Kidney capillary endothelial cell (primary cell): ENCODE measurements at regions not wholly inside any gene's neighbourhood (a gene's known extent, or its start where the extent isn't known, plus 50 kb on each side); places are given as distances from the start of the nearest gene placed in this dataset.

ENCODE experiments used
- DNase-seq: peaks from one replicate; pipeline ENCODE4 v3.0.0-alpha.2; 2018; ENCODE audit warnings: low spot score

DNA sequence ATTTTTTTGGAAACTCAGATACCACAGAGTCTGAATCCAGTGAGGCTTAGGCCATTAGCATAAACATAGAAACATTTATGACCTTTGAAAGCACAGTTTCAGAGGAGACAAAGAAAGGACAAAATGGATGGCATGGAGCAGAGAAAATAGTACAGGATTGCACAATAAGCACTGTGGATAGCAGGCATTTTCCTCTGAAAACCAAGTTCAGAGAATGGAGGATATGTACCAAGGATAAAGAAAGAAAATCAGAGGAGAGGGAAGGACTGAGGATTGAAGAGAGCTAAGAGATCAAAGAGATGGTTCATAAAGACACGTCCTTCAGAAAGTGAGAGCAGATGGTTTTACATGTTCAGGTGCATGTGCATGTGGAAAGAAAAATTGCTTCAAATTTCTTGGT, 707.2 kb upstream of the CELF2 start:
- DNase-seq, result no peak

DNA sequence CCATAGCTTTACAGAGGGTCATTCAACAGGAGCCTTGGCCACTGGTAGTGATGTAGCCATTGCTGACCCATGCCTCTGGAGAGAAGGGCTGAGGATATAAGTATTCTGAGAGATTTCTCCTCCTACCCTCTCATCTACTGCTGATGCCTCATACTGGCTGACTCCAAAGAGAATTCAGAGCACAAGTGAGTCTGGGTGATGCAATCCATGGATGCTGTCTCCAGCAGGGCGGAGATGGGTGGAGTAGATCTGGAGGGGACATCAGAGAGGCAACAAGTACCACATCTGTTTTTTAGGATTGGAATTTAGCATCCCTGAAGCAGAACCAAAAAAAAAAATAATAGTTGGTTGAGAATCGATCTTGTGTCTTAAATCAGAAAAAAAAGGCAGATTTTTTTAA, 705.7 kb upstream of the CELF2 start:
- no peak for DNase-seq

GRCh38 chr10:10313149-10313835, 704.4 kb upstream of the CELF2 start:
- DNase-seq, result no peak

DNA sequence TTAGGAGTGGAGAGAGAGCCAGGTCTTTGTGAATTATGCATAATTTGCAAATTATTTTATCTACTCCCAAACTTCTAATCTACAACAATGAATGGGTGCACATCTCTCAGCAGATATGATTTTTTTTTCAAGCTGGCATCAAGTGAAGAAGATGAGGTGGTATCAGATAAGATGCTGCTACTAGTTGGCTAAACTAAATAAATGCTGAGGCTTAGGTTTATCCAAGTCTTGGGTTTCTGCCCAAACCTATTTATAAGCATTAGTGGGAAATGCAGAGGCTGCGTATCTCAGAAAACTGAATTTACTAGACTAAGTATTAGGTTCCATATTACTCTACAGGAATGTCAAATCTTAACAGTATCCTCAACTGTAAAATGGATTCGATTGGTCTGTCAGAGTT, 703.0 kb upstream of the CELF2 start:
- DNase-seq, result no peak

- DNase-seq, result no peak
Observed at GRCh38 chr10:10315989-10316388, 701.7 kb upstream of the CELF2 start.

GRCh38 chr10:10317151-10317550, 700.5 kb upstream of the CELF2 start:
- DNase-seq, result no peak

DNA sequence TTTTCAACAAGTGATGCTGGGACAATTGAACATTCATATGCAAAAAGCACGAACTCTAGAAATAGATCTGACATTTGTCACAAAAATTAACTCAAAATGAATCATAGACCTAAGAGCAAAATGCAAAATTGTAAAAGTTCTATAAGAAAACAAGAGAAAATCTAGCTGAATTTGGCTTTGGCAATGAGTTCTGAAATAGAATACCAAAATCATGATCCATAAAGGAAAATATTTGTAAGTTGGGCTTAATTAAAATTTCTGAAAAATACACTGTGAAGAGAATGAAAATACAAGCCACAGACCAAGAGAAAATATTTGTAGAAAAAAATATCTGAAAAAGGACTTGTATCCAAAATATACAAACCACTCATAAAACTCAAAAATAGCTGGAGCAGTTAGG, 698.8 kb upstream of the CELF2 start:
- DNase-seq, result no peak

- no peak for DNase-seq
Observed at GRCh38 chr10:10320956-10321355, 696.7 kb upstream of the CELF2 start.

- no peak for DNase-seq
Observed at GRCh38 chr10:10326116-10326515, 691.6 kb upstream of the CELF2 start.

- no peak for DNase-seq
Observed at GRCh38 chr10:10327934-10328333, 689.7 kb upstream of the CELF2 start.

- no peak for DNase-seq
Observed at GRCh38 chr10:10330418-10330817, 687.3 kb upstream of the CELF2 start.

GRCh38 chr10:10332786-10333185, 684.9 kb upstream of the CELF2 start:
- DNase-seq, result no peak

DNA sequence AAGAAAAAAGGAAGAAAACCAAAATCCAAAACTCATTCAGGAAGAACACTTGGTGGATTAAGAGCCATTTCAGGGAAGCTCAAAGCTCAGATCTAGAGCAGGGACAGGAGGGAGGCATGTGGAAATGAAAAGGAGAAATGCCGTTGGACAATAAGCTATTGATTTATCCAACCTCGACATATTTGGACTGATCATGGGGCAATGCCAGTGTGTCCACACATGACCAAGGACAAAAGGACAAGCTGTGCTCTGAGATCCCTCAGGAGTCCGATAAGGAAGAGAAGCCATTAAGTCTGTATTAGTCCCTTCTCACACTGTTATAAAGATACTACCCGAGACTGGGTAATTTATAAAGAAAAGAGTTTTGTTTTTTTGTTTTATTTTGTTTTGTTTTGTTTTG, 684.0 kb upstream of the CELF2 start:
- no peak for DNase-seq

DNA sequence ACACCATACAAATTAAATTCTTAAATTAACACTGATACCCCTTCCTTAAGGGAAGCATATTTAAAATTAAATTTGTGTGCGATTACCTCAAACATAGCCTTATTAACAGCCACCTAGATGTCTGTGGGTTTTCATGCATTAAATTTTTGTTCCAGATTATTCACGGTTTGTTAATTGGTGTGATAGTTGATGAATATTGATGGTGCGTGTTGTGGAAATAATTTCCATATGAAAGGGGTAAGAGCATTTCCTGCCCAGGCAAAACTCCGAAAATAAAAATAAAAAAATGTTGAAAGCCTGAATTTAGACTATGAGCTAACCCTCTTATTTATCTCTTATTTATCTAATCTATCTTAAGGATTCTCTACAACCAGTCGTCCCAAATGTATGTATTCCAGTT, 679.3 kb upstream of the CELF2 start:
- no peak for DNase-seq

- no peak for DNase-seq
Observed at GRCh38 chr10:10346390-10347150, 671.1 kb upstream of the CELF2 start.

GRCh38 chr10:10350050-10350449, 667.6 kb upstream of the CELF2 start:
- DNase-seq, result no peak

DNA sequence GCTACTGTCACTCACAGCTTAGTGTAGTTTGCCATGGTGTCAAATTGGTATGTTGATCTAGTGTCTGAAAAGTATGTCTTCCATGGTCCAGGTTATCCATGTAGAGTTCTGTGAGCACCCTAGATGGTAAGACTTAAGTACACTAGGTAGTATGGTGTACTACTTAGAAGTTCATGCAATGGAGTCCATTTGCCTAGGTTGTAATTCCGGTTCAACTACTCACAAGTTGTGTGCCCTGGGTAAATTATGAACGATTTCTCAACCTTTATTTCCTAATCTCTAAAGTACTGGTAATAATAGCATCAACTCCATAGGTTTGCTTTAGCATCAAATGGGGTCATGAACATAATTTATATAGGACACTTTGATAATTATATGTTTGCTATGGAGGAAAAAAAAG, 666.2 kb upstream of the CELF2 start:
- DNase-seq, result no peak

- DNase-seq, result no peak
Observed at GRCh38 chr10:10353326-10353868, 664.3 kb upstream of the CELF2 start.

DNA sequence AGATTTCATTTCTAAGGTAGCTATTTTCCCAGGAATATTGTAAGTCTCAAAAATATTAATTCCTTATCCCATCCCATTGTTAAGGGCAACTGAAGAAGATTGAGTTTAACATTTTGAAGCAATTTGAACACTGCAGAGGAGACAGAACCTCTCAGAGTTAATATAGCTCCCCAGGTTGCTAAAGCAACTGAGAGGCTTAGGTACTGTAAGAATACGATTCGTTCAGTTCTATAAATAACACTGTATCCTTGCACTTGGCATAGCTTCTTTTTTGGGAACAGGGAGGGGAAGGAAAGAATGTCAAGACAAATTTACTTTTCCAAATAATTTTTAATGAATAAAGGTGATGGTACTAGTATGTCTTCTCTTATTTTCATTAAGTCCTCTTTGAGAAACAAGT, 658.4 kb upstream of the CELF2 start:
- DNase-seq, result no peak

GRCh38 chr10:10361301-10361885, 656.3 kb upstream of the CELF2 start:
- DNase-seq, result no peak

GRCh38 chr10:10362800-10363199, 654.9 kb upstream of the CELF2 start:
- DNase-seq, result no peak

DNA sequence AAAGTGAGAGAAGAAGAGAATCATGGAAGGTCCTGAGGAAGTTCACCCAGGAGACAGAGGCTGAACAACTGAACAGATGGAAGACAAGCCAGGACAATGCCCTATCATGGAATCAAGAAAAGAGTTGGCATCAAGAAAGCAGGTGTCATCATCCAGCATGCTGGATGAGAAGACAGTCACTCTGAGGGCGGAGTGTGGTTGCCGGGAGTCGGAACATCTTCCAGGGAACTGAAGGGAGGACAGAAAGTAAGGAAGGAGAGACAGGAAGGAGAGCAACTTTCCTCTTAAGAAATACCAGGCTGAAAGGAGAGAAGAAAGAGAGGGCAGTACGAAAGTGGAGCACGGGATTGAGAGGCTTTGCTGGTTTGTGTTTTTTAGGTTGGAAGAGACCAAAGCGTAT, 654.5 kb upstream of the CELF2 start:
- DNase-seq, result no peak

DNA sequence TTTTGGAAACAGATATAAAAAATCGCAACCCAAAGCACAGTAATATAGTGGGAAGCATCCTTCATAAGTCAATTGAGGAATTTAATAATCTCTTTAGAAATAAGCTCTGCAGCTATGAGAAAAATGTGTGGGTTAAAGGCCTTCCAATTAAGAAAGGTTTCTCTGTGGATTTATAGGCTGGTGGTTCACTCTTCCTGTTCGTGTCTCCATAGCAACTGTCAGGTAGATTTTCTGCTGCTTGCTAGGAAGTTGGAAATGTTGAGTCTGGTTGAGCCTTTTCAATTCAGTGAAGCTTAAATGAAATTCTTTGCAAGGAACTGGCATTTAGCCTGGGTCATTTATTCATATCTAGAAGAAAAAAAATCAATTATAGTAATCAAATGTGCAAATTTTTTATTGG, 652.8 kb upstream of the CELF2 start:
- no peak for DNase-seq
